ENCODE measurements at regions not wholly inside any gene's neighbourhood (a gene's known extent, or its start where the extent isn't known, plus 50 kb on each side); places are given as distances from the start of the nearest gene placed in this dataset.

- TF ChIP-seq, protein P1, sequence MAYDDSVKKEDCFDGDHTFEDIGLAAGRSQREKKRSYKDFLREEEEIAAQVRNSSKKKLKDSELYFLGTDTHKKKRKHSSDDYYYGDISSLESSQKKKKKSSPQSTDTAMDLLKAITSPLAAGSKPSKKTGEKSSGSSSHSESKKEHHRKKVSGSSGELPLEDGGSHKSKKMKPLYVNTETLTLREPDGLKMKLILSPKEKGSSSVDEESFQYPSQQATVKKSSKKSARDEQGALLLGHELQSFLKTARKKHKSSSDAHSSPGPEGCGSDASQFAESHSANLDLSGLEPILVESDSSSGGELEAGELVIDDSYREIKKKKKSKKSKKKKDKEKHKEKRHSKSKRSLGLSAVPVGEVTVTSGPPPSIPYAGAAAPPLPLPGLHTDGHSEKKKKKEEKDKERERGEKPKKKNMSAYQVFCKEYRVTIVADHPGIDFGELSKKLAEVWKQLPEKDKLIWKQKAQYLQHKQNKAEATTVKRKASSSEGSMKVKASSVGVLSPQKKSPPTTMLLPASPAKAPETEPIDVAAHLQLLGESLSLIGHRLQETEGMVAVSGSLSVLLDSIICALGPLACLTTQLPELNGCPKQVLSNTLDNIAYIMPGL (CRISPR knock-in tag; IDR thresholded peaks at IDR 0.05; ENCODE audit: borderline replicate concordance in 1 of 2, low read depth in 1 of 2) = no peak
- TF ChIP-seq, protein P2, sequence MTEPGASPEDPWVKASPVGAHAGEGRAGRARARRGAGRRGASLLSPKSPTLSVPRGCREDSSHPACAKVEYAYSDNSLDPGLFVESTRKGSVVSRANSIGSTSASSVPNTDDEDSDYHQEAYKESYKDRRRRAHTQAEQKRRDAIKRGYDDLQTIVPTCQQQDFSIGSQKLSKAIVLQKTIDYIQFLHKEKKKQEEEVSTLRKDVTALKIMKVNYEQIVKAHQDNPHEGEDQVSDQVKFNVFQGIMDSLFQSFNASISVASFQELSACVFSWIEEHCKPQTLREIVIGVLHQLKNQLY (CRISPR knock-in tag; IDR thresholded peaks at IDR 0.05) = no peak
- TF ChIP-seq ZNF709 (CRISPR knock-in tag; IDR thresholded peaks at IDR 0.05) (no peak), ZNF839 (CRISPR knock-in tag; IDR thresholded peaks at IDR 0.05; ENCODE audit: borderline replicate concordance) (no peak), CTCF (CRISPR knock-in tag; IDR thresholded peaks at IDR 0.05) (no peak), ZNF589 (CRISPR knock-in tag; conservative IDR thresholded peaks at IDR 0.05) (no peak), ZNF615 (CRISPR knock-in tag; IDR thresholded peaks at IDR 0.05; ENCODE audit: borderline replicate concordance) (no peak), MAFG (CRISPR knock-in tag; IDR thresholded peaks at IDR 0.05) (no peak), RXRA (CRISPR knock-in tag; IDR thresholded peaks at IDR 0.05) (no peak), MAZ (IDR thresholded peaks at IDR 0.05; ENCODE audit: borderline replicate concordance, low read depth, low read length) (no peak), MAZ (CRISPR knock-in tag; IDR thresholded peaks at IDR 0.05; ENCODE audit: low read depth) (no peak)
- TF ChIP-seq, protein P3, sequence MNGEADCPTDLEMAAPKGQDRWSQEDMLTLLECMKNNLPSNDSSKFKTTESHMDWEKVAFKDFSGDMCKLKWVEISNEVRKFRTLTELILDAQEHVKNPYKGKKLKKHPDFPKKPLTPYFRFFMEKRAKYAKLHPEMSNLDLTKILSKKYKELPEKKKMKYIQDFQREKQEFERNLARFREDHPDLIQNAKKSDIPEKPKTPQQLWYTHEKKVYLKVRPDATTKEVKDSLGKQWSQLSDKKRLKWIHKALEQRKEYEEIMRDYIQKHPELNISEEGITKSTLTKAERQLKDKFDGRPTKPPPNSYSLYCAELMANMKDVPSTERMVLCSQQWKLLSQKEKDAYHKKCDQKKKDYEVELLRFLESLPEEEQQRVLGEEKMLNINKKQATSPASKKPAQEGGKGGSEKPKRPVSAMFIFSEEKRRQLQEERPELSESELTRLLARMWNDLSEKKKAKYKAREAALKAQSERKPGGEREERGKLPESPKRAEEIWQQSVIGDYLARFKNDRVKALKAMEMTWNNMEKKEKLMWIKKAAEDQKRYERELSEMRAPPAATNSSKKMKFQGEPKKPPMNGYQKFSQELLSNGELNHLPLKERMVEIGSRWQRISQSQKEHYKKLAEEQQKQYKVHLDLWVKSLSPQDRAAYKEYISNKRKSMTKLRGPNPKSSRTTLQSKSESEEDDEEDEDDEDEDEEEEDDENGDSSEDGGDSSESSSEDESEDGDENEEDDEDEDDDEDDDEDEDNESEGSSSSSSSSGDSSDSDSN (CRISPR knock-in tag; IDR thresholded peaks at IDR 0.05) = no peak
- TF ChIP-seq, protein P4, sequence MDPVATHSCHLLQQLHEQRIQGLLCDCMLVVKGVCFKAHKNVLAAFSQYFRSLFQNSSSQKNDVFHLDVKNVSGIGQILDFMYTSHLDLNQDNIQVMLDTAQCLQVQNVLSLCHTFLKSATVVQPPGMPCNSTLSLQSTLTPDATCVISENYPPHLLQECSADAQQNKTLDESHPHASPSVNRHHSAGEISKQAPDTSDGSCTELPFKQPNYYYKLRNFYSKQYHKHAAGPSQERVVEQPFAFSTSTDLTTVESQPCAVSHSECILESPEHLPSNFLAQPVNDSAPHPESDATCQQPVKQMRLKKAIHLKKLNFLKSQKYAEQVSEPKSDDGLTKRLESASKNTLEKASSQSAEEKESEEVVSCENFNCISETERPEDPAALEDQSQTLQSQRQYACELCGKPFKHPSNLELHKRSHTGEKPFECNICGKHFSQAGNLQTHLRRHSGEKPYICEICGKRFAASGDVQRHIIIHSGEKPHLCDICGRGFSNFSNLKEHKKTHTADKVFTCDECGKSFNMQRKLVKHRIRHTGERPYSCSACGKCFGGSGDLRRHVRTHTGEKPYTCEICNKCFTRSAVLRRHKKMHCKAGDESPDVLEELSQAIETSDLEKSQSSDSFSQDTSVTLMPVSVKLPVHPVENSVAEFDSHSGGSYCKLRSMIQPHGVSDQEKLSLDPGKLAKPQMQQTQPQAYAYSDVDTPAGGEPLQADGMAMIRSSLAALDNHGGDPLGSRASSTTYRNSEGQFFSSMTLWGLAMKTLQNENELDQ (CRISPR knock-in tag; IDR thresholded peaks at IDR 0.05; ENCODE audit: borderline replicate concordance) = no peak
These were observed 554.3 kb upstream of the MGMT start for GRCh38 chr10:128912568-128913311.

Data from HepG2 (cell line).